Osteocyte (in vitro differentiated cells): ENCODE measurements at regions not wholly inside any gene's neighbourhood (a gene's known extent, or its start where the extent isn't known, plus 50 kb on each side); places are given as distances from the start of the nearest gene placed in this dataset.

Experiments used
- DNase-seq: peaks from one replicate; pipeline ENCODE4 v3.0.0; 2021; ENCODE audit warnings: mixed read lengths; ENCODE audit not compliant: unreplicated experiment; ENCODE audit errors: extremely low spot score
- H3K27ac Mint-ChIP-seq: one replicate; pipeline ENCODE4 v1.8.0; 2021; ENCODE audit warnings: mild to moderate bottlenecking, mixed read lengths; ENCODE audit not compliant: unreplicated experiment
- H3K27me3 Mint-ChIP-seq: one replicate; pipeline ENCODE4 v1.8.0; 2021; ENCODE audit warnings: mixed read lengths; ENCODE audit not compliant: unreplicated experiment
- H3K36me3 Mint-ChIP-seq: one replicate; pipeline ENCODE4 v1.8.0; 2021; ENCODE audit warnings: mixed read lengths; ENCODE audit not compliant: unreplicated experiment
- H3K4me1 Mint-ChIP-seq: one replicate; pipeline ENCODE4 v1.8.0; 2021; ENCODE audit warnings: mixed read lengths; ENCODE audit not compliant: unreplicated experiment
- H3K4me3 Mint-ChIP-seq: one replicate; pipeline ENCODE4 v1.8.0; 2021; ENCODE audit warnings: mild to moderate bottlenecking, moderate library complexity, mixed read lengths; ENCODE audit not compliant: unreplicated experiment
- H3K9me3 Mint-ChIP-seq: one replicate; pipeline ENCODE4 v1.8.0; 2021; ENCODE audit warnings: mixed read lengths; ENCODE audit not compliant: unreplicated experiment
- CTCF ChIP-seq: fragments of 200-600 bp; sonication (generic); IDR thresholded peaks from 2 replicates; pipeline ENCODE4 v1.5.0; 2021; ENCODE audit warnings: antibody characterized with exemption, mild to moderate bottlenecking, moderate library complexity

GRCh38 chr22:49237279-49237678, 590.4 kb downstream of the BRD1 start:
- Mint-ChIP-seq H3K27me3 (no peaks in the 10 kb centered on the region), H3K9me3 (peaks cover 3% of the 10 kb centered on the region), H3K4me3 (no peak overlapping the region), H3K4me1 (no peaks in the 10 kb centered on the region), H3K36me3 (no peaks in the 10 kb centered on the region), H3K27ac (no peak overlapping the region)
- TF ChIP-seq CTCF, result no peak
- DNase-seq, result no peak

GRCh38 chr22:49236541-49237075, 591.1 kb downstream of the BRD1 start:
- no peak overlapping the region for H3K4me3 Mint-ChIP-seq
- H3K9me3 Mint-ChIP-seq, result peaks cover 3% of the 10 kb centered on the region
- H3K27ac Mint-ChIP-seq, result no peak overlapping the region
- no peaks in the 10 kb centered on the region for H3K36me3 Mint-ChIP-seq
- no peaks in the 10 kb centered on the region for H3K4me1 Mint-ChIP-seq
- no peaks in the 10 kb centered on the region for H3K27me3 Mint-ChIP-seq
- TF ChIP-seq CTCF, result no peak
- no peak for DNase-seq

- DNase-seq, result peak; percentile 66
- H3K9me3 Mint-ChIP-seq, result no peaks in the 10 kb centered on the region
- no peak overlapping the region for H3K27ac Mint-ChIP-seq
- no peaks in the 10 kb centered on the region for H3K27me3 Mint-ChIP-seq
- H3K4me1 Mint-ChIP-seq, result no peaks in the 10 kb centered on the region
- no peak for TF ChIP-seq CTCF
- no peak overlapping the region for H3K4me3 Mint-ChIP-seq
- H3K36me3 Mint-ChIP-seq, result no peaks in the 10 kb centered on the region
Measured at GRCh38 chr22:49235463-49236300, 592.0 kb downstream of the BRD1 start.

- Mint-ChIP-seq H3K9me3 (no peaks in the 10 kb centered on the region), H3K4me1 (no peaks in the 10 kb centered on the region), H3K27me3 (no peaks in the 10 kb centered on the region), H3K4me3 (no peak overlapping the region), H3K36me3 (no peaks in the 10 kb centered on the region), H3K27ac (no peak overlapping the region)
- TF ChIP-seq CTCF, result no peak
- no peak for DNase-seq
Measured at GRCh38 chr22:49234459-49234858, 593.2 kb downstream of the BRD1 start.

- Mint-ChIP-seq H3K36me3 (no peaks in the 10 kb centered on the region), H3K27me3 (no peaks in the 10 kb centered on the region), H3K4me3 (no peak overlapping the region), H3K9me3 (no peaks in the 10 kb centered on the region), H3K4me1 (no peaks in the 10 kb centered on the region), H3K27ac (no peak overlapping the region)
- no peak for TF ChIP-seq CTCF
- DNase-seq, result peak; percentile 69
Measured at GRCh38 chr22:49233507-49234100, 594.1 kb downstream of the BRD1 start.
